Dermis microvascular lymphatic vessel endothelial cell (primary cell): ENCODE measurements at regions not wholly inside any gene's neighbourhood (a gene's known extent, or its start where the extent isn't known, plus 50 kb on each side); places are given as distances from the start of the nearest gene placed in this dataset.

Source experiments
- DNase-seq, 2 donors: peaks; one replicate each; pipeline versions ENCODE4 v3.0.0 to v3.0.0-alpha.2; 2010; ENCODE audit warnings: low read depth in 2 of 2

DNA sequence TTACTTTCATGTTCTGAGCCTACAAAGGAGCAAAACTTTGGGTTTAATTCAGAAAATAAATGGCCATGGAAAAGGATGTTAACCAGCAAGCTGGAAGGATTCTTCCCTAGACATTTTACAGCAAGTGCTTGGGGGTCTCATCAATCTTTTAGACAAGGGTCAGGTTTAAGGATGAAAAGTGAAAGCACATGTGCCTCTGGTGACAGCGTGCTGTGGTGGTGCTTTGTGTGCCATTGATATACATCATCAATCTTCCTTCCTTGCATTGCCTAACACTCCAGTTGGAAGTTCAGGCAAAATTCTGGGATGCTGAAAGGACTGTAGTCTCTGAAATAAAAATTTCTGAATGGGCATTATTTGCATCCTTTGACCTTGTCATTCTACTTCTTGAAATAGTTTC, 171.2 kb downstream of the KCNE4 start:
- no peak for DNase-seq

DNA sequence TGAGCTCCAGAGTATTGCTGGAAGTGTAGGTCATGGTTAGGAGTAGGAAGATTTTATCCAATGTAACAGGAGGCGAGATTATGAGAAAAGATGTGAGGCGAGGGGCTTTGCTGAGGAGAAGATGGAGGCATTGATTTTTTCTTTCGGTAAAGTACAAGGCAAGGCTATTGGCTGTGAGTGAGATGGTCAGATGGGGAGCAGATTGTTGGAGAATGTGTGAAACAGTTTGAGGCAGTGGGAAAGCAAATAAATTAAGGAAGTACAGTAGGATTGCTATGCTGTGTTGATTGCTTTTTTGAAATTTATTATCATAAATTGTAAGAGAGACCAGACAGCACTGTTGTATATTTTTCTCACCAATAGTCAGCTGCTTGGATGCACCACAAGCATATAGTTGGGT, 173.3 kb downstream of the KCNE4 start:
- no peak for DNase-seq

DNA sequence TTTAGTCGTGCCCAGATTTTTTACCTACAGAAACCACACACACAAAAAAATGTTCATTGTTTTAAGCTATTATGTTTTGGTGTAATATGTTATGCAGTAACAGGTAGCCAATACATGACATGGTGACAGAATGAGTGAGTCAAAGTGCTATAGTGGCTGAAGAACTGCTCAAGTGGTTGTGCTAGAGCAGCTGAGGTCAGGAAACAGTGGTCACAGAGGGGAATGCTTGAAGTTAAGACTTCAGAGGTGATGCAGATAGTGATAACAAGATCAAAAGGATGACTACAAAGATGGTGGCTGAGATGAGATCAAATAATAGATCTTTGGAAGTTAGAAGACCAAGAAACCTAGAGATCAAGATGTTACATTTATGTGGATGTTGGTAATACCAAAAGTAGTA, 174.3 kb downstream of the KCNE4 start:
- DNase-seq, result no peak

DNA sequence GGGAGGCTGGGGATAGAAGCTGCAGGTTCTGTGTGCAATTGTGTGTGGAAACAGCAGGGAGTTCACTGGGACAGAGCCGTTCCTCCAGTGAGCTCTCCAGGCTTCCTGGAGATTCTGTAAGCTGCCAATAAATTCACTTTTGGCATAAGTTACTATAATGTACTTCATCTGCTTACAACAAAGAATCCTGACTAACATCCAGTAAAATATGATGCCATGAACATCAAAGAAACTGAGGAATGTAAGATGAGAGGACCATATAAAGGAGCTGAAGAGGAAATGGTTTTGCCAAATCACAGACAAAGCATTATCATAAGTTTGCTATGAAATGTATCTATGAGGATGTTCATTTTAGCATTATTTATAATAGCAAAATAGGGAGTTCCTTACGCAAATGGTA, 175.3 kb downstream of the KCNE4 start:
- no peak for DNase-seq

DNA sequence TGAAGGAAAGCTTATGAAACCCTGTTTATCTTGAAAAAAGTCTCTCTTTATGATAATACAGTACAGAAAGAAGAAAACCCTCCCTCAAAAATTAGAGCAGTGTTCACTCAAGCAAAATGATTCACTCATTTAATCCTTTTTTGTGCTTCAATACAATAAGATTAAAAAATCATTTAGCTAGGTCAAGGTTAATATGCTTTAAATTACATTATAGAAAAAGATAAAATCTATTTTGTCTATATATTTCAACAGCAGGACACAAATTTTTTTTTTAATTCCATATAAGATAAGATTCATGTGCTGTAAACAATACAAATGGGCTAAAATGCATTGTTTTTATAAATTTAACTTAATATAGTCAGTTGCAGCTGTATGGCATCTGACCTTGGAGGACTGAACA, 176.9 kb downstream of the KCNE4 start:
- DNase-seq, result no peak

DNA sequence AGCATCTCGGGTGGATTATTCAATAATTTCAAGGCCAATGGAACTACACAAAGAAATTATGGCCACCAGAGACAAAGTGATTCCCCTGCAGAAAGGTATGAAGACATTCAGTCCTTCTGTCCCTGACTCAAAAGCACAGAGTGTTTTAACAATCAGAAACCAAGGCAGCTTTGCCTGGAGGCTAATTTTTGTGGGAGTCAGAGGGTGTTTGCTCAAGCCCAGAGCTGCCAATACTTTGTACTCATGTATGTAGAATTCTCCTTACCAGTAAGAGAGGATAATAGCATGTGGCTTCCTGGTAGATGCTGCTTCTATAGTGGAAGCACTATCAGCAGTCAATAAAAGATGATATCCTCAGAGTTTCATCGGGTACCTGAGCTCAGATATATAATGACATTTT, 178.4 kb downstream of the KCNE4 start:
- DNase-seq, result no peak

DNA sequence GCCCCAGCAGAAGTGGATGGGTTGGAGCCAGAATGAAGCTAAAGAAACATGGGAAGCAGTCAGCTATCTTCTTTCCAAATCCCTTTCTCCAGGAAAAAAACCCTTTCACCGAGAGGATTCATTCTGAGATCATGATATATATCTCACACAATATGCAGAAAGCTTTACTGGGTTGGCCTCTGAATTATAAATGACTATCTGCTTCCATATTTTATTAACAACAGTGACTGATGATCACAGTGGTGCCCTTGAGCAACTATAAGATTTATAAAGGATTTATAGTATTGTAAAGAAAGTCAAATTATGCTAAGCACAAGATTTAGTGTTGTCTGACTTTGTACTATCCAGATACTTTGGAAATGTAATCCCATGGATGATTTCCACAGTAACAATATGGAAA, 180.3 kb downstream of the KCNE4 start:
- no peak for DNase-seq

DNA sequence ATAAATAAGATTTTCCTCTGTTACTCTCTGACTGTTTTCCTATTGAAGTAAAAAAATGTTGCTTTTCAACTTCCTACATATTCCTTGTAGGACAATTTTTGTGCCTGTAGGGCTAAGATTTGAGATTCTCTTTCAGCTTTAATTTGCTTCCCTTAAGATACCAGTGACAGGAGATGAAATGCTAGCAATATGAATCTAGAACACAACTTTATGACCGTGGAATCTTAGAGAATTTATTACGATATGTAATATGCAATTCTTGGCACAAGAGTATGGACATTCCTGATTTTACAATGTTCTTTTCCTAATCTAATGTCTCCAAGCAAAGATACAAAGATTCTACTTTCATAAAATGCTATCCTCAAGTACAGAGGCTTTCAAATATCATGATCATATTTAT, 180.9 kb downstream of the KCNE4 start:
- no peak for DNase-seq

DNA sequence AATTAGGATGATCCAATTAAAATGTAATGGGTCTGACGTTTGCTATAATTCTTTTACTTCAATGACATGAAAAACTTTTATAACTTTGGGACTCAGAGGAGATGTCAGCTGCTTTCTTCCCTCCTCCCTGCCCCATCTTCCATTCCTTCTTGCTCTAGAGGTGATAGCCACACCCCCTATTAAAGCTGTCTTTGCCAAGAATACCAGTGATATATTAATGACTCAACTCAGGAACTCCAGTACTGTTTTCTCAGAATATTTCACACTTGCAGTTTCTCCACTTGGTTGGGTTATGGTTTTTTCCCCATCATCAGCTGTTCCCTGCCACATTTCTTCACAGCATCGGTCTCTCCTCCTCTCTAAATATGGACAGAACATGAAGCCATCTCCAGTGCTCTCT, 184.0 kb downstream of the KCNE4 start:
- DNase-seq, result no peak

DNA sequence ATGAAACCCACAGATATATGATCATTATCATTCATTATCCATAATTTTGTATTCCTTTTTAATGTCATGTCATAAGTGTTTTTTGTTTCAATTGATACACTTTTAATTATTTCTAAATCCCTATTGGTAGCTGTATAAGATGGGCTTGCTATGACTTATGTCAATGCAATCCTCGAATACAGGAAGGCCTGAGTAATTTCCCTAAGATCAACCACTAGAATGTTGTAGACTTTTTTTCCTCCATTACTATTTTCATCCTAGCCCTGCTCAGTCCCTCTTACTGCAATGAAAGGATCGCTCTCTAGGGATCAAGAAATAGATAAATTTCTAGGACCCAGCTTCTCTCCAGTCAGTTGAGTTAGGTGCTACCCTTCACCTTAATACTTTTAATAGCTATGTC, 186.3 kb downstream of the KCNE4 start:
- no peak for DNase-seq

DNA sequence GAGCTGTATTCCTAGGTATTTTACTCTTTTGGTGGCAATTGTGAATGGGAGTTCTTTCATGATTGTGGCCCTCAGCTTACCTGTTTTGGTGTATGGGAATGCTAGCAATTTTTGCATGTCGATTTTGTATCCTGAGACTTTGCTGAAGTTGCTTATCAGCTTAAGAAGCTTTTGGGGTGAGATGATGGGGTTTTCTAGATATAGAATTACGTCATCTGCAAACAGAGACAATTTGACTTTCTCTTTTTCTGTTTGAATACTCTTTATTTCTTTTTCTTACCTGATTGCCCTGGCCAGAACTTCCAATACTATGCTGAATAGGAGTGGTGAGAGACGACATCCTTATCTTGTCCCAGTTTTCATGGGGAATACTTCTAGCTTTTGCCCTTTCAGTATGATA, 191.2 kb downstream of the KCNE4 start:
- DNase-seq, result no peak

DNA sequence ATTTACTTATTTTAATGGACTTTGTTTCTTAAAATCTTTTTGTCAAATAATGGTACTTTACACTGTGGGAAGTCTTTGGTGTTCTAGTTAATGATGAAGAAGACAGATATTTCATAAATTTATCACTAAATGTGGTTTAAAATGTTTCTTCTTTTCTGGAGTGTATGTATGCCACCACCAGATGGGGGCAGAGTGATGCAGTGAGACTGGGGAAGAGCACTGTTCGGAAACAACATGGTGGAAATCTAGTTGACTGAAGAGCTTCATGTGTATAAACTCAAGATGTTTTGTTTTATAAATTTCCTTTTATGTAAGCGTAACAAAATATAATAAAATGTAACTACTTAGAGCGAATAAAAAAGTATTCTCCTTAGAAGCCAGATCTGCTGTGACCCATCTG, 195.1 kb downstream of the KCNE4 start:
- DNase-seq, result peak; percentile 6 to 25

DNA sequence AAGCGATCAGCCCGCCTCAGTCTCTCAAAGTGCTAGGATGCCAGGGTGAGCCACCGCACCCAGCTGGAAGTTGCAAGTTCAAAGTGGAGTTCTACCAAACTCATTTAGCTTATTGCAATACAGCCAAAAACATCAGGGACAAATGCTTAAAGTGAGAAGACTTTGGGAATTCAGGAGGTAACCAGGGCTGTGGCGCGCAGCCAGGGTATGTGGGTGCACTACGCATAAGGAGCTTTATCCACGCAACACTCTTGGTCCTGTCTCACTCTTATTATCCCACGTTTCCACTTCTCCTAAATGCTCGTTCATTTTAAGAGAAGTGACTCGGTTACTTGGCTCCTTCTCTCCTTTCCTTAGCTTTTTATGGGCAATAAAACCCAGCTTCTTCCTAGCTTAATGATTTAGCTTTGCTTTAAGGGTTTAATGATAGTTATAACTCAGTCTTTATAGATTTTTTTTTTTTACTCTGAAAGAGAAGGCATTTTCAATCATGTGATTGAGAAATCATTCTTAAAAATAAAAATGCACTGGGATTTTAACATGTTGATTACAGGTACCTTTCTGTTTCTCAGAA, 199.8 kb downstream of the KCNE4 start:
- no peak for DNase-seq

DNA sequence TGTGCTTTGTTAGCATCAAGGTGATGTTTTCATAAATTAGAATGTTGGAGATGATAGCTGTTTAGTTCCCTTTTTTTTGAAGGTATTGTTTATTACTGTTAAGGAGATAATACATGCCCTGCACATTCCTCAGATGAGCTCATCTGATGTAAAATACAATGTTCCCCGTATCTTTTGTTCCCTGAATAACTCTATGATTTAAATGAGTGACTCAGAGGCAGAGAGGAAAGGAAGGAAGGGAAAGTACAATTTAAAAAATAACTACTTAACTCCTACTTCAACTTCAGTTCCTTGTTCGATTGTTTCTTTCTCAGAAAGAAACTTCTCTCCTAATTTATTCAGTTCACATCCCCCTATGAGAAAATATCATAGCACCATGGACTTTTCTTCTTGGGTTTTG, 208.7 kb downstream of the KCNE4 start:
- peak in 1 of 2 donors; percentile 36 for DNase-seq

DNA sequence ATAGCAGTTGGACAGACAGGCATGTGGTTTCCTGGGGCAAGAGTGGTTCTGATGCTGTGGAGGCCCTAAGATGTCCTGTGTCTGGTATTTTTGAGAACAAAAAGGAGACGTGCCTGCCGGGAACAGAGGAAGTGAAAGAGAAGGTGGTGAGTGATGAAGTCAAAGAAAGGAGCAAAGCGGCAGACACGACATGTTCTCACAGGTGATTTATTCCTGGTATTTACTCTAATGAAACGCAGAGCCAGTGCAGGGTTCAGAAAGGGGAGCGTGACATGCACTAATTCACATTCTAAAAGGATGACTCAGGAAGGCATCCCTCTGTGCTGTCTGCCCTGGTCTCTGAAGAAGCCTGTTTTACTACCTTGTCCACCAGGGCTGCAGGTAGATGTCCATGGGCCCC, 211.0 kb downstream of the KCNE4 start:
- DNase-seq, result no peak

DNA sequence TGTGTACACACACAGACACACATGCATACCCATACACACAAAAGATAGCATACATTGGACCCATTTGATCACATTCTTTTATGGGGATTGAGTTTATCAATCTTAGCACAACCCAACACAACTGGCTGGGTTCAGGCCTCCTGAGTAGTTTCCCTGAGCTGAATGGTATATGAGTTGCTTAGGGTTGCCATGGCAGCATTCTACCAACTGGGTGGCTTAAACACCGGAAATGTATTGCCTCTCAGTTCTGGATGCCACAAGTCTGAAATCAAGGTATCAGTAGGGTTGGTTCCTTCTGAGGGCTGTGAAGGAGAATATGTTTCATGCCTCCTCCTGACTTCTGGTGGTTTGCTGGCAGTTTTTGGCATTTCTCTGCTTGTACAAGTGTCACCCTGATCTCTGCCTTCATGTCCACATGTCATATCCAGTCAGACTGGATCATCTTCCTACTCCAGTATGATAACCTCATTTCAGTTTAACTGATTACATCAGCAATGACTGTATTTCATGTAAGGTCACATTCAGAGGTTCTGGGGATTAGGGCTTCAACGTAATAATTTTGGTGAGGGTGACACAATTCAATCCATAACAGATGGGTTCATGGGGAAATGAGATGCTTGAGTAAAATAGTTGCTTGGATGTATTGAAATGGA, 212.7 kb downstream of the KCNE4 start:
- DNase-seq, result no peak

DNA sequence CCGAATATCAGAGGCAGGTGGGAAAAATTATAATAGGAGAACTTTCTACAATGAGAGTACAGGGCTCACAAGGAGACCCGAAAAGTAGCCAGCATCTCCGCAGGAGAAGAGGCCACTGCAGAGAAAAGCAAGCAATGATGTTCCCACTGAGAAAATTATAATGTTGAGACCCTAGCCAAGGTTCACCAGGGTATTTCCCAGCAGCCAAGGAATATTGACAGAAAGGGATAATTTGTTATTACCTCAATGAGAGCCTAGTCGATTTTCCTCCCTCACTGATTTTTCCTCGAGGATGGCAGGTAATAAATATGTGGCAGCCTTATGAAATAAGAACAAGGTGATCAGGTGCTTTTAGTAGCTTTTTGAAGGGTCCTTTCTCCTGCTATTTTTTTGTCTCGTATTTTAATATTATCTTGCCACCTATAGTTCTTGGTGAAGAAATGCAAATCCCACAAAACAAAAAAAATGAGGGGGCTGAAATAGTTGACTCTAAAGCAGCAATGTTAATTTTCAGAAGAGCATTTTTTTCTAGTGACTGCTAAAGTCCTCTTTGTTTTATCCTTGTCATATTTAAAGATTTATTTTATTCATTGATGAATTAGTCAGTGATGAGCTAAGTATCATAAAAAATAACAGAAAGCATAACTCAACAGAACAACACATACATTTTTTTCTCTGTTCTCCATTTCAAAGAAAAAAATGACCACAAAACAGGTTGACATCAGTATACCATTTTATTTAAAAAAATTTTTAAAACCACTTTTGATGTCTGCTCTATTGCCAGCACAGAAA, 215.4 kb downstream of the KCNE4 start:
- DNase-seq, result no peak

DNA sequence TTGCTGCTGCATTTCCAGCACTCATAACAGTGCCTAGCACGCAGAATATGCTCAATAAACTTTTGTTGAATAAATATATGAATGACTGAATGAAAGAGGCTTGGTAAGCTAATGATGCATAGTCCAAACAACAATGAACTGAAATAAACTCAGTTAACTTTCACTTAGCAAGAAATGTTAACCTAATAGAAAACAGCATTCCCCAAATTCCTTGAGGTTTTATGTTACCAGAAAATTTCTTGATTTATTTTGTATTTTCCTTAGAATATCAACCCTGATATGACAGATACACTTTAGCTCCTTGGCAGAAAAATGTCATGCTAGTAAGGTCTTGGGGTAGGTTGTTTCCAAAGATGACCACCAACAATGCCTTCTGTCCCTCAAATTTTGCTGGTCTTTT, 217.4 kb downstream of the KCNE4 start:
- no peak for DNase-seq

DNA sequence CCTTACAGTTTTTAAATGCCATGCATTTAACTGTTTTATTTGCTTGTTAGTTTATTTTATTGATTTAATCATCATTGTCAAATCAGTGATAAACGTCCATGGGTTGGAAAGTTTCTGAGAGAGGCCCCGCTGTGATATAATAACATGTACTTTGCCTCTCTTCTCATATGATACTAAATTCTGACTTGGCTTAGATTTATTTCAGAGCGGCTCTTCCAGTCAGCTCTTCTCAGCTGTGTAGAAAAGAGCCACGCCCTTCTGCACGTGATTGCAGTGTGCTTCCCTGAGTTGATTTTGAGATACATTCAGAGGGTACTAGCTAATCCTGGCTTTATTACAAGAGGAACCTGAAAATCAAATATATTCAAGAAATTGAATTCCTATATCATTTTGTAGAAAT, 218.6 kb downstream of the KCNE4 start:
- no peak for DNase-seq

DNA sequence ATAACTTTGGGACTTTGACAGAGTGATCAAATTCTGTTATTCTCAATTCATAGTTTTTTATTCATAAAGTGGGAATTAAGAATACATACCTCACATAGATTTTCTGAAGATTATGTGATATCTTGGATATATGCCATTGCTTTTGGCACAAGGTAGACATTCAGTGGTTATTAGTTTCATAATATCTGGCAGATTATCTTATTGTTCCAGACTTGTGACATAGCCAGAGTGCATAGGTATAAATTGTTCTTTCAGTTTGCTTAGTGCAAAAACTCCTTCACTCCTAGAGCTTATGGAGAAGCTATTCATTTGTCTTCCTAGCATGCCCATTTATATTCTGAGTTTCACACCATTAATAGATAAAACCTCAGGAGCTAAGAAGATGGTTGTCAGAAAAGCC, 222.0 kb downstream of the KCNE4 start:
- no peak for DNase-seq

DNA sequence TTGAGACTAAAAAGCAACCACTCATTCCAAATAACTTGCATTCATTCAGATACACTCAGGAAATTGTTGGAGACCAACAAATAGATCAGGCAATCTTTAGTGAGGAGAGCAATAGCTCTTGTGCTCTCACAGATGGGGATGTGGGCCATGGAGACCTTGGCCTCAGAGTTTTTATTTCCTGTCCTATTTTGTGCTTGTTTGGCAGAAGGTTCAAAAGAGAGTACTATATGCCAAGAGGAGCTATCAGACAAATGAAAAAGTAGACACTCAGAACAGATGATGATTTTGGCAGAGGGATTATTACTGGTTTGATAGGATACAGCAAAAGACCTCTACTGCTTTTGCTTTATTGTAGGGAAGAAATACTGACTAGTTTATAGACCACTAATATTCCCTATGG, 230.2 kb downstream of the KCNE4 start:
- no peak for DNase-seq

DNA sequence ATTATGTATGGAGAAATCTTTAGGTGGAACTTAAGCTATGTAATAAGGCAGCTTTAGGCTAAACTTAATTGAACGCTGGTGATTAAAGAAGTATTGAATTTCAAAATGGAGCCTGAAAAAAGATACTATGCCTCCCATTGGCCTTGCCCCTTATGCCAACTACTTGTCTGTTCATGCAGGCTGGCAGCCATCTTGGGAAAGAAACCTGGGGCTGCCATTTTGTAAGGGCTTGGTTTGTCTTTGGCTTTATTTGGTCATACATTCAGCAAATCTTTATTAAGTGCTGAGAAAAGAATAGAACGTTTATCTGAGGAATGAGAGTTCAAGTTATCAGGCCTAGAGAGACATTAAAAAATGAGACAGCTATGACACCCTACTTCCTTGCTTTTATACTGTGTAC, 231.3 kb downstream of the KCNE4 start:
- DNase-seq, result no peak

DNA sequence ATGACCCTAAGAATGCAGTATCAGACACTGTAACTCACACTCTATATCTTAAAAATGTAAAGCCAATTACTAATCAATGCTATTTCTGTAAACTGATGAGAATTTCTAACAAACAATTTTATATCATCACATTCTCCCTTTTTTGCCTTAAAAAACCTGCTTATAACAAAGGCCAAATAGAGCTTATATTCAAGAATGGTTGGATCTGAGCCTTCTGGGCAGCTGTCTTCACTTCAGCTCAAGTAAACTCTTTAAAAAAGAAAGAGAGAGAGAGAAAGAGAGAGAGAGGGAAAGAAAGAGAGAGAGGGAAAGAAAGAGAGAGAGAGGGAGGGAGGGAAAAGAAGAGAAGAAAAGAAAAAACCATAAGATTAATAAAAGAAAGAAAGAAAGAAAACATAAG, 231.8 kb downstream of the KCNE4 start:
- no peak for DNase-seq
